ENCODE measurements at regions not wholly inside any gene's neighbourhood (a gene's known extent, or its start where the extent isn't known, plus 50 kb on each side); places are given as distances from the start of the nearest gene placed in this dataset.

- Histone ChIP-seq H2AFZ (ENCODE audit: low read length) (no peak overlapping the region), H4K20me1 (ENCODE audit: insufficient read depth, low read length) (no peaks in the 10 kb centered on the region)
Observed at GRCh38 chr10:113434950-113435349, 117.9 kb upstream of the HABP2 start.

GRCh38 chr10:113435881-113436280, 117.0 kb upstream of the HABP2 start:
- no peaks in the 10 kb centered on the region for H3F3A ChIP-seq (ENCODE audit: insufficient read depth, low read length)
- no peaks in the 10 kb centered on the region for H3K79me2 ChIP-seq (ENCODE audit: insufficient read depth, low read length)
- TF ChIP-seq CTCF (IDR thresholded peaks at IDR 0.05; ENCODE audit: low read length) (no peak), EZH2 (IDR thresholded peaks at IDR 0.05; ENCODE audit: borderline replicate concordance, low read length) (no peak)
- no peak overlapping the region for H3K9ac ChIP-seq (ENCODE audit: low read length)
- no peaks in the 10 kb centered on the region for H3K4me1 ChIP-seq (ENCODE audit: insufficient read depth, low read length, severe bottlenecking)
- H3K36me3 ChIP-seq (ENCODE audit: insufficient read depth, low read length), result no peaks in the 10 kb centered on the region
- H3K27ac ChIP-seq (ENCODE audit: low read depth, low read length, poor library complexity, severe bottlenecking), result no peak overlapping the region
- H3K27me3 ChIP-seq (ENCODE audit: insufficient read depth, low read length), result no peaks in the 10 kb centered on the region
- H2AFZ ChIP-seq (ENCODE audit: low read length), result no peak overlapping the region
- no peaks in the 10 kb centered on the region for H3K9me3 ChIP-seq (ENCODE audit: low read length)
- no peak overlapping the region for H3K4me2 ChIP-seq (ENCODE audit: low read length)
- H3K4me3 ChIP-seq (ENCODE audit: low read depth, low read length, poor library complexity, severe bottlenecking), result no peak overlapping the region
- no peaks in the 10 kb centered on the region for H4K20me1 ChIP-seq (ENCODE audit: insufficient read depth, low read length)
- H3K9me2 ChIP-seq (ENCODE audit: low read depth, low read length), result no peaks in the 10 kb centered on the region

More at GRCh38 chr10:113434950-113435349, 117.9 kb upstream of the HABP2 start:
- Histone ChIP-seq H3K4me1 (ENCODE audit: insufficient read depth, low read length, severe bottlenecking) (no peaks in the 10 kb centered on the region), H3K79me2 (ENCODE audit: insufficient read depth, low read length) (no peaks in the 10 kb centered on the region), H3K4me2 (ENCODE audit: low read length) (no peak overlapping the region), H3K27me3 (ENCODE audit: insufficient read depth, low read length) (no peaks in the 10 kb centered on the region), H3K9ac (ENCODE audit: low read length) (no peak overlapping the region), H3F3A (ENCODE audit: insufficient read depth, low read length) (no peaks in the 10 kb centered on the region), H3K36me3 (ENCODE audit: insufficient read depth, low read length) (no peaks in the 10 kb centered on the region), H3K9me3 (ENCODE audit: low read length) (no peaks in the 10 kb centered on the region), H3K9me2 (ENCODE audit: low read depth, low read length) (no peaks in the 10 kb centered on the region), H3K4me3 (ENCODE audit: low read depth, low read length, poor library complexity, severe bottlenecking) (no peak overlapping the region), H3K27ac (ENCODE audit: low read depth, low read length, poor library complexity, severe bottlenecking) (no peak overlapping the region)
- TF ChIP-seq EZH2 (IDR thresholded peaks at IDR 0.05; ENCODE audit: borderline replicate concordance, low read length) (no peak), CTCF (IDR thresholded peaks at IDR 0.05; ENCODE audit: low read length) (no peak)

- H3K79me2 ChIP-seq (ENCODE audit: insufficient read depth, low read length), result no peaks in the 10 kb centered on the region
- TF ChIP-seq EZH2 (IDR thresholded peaks at IDR 0.05; ENCODE audit: borderline replicate concordance, low read length) (no peak), CTCF (IDR thresholded peaks at IDR 0.05; ENCODE audit: low read length) (no peak)
- H3K9me2 ChIP-seq (ENCODE audit: low read depth, low read length), result no peaks in the 10 kb centered on the region
- H3K27ac ChIP-seq (ENCODE audit: low read depth, low read length, poor library complexity, severe bottlenecking), result no peak overlapping the region
- no peaks in the 10 kb centered on the region for H4K20me1 ChIP-seq (ENCODE audit: insufficient read depth, low read length)
- H3K4me2 ChIP-seq (ENCODE audit: low read length), result no peak overlapping the region
- no peaks in the 10 kb centered on the region for H3K9me3 ChIP-seq (ENCODE audit: low read length)
- no peaks in the 10 kb centered on the region for H3K4me1 ChIP-seq (ENCODE audit: insufficient read depth, low read length, severe bottlenecking)
- no peak overlapping the region for H3K4me3 ChIP-seq (ENCODE audit: low read depth, low read length, poor library complexity, severe bottlenecking)
- H3F3A ChIP-seq (ENCODE audit: insufficient read depth, low read length), result no peaks in the 10 kb centered on the region
- H3K36me3 ChIP-seq (ENCODE audit: insufficient read depth, low read length), result no peaks in the 10 kb centered on the region
- no peak overlapping the region for H3K9ac ChIP-seq (ENCODE audit: low read length)
- H3K27me3 ChIP-seq (ENCODE audit: insufficient read depth, low read length), result no peaks in the 10 kb centered on the region
- no peak overlapping the region for H2AFZ ChIP-seq (ENCODE audit: low read length)
Observed at GRCh38 chr10:113436851-113437250, 116.0 kb upstream of the HABP2 start.

Measured in OCI-LY1 (cell line).